Loucy (cell line): ENCODE measurements at regions not wholly inside any gene's neighbourhood (a gene's known extent, or its start where the extent isn't known, plus 50 kb on each side); places are given as distances from the start of the nearest gene placed in this dataset.
"Not testable (repeated sequence)": the region's sequence is repeated elsewhere in the genome, so short reads cannot be mapped to it uniquely, and the experiment has no call there.

ENCODE experiments used
- H2AFZ ChIP-seq: fragments of 200-600 bp; sonication (generic); 2 replicates; pipeline ENCODE4 v1.6.0; 2016; ENCODE audit warnings: antibody characterized with exemption, mild to moderate bottlenecking, low read length, moderate library complexity
- H3F3A ChIP-seq: fragments of 200-600 bp; 2 replicates; pipeline ENCODE4 v1.6.0; 2016; ENCODE audit warnings: antibody characterized with exemption, low read depth, mild to moderate bottlenecking
- H3K27me3 ChIP-seq: fragments of 200-600 bp; sonication (generic); 2 replicates; pipeline ENCODE4 v1.6.1; 2014; ENCODE audit warnings: low read length, mild to moderate bottlenecking; ENCODE audit not compliant: insufficient read depth, poor library complexity, severe bottlenecking
- H3K36me3 ChIP-seq: fragments of 200-600 bp; sonication (generic); 2 replicates; pipeline ENCODE4 v1.6.1; 2016; ENCODE audit warnings: low read length; ENCODE audit not compliant: insufficient read depth
- H3K4me1 ChIP-seq: fragments of 200-600 bp; sonication (generic); 2 replicates; pipeline ENCODE4 v1.5.1; 2014; ENCODE audit warnings: low read length, mild to moderate bottlenecking; ENCODE audit not compliant: insufficient read depth, poor library complexity, severe bottlenecking
- H3K4me2 ChIP-seq: fragments of 200-600 bp; sonication (generic); 2 replicates; pipeline ENCODE4 v1.6.0; 2014; ENCODE audit warnings: antibody characterized with exemption, low read length, low read depth, mild to moderate bottlenecking; ENCODE audit not compliant: poor library complexity, severe bottlenecking
- H3K4me3 ChIP-seq: fragments of 200-600 bp; sonication (generic); 2 replicates; pipeline ENCODE4 v1.5.1; 2014; ENCODE audit warnings: low read length, mild to moderate bottlenecking, mixed read lengths; ENCODE audit not compliant: poor library complexity, severe bottlenecking
- H3K79me2 ChIP-seq: fragments of 200-600 bp; sonication (generic); 2 replicates; pipeline ENCODE4 v1.6.1; 2014; ENCODE audit warnings: low read length; ENCODE audit not compliant: insufficient read depth
- H3K9ac ChIP-seq: fragments of 200-600 bp; sonication (generic); 2 replicates; pipeline ENCODE4 v1.6.0; 2014; ENCODE audit warnings: mild to moderate bottlenecking, low read depth, low read length, moderate library complexity; ENCODE audit not compliant: poor library complexity, severe bottlenecking
- H3K9me2 ChIP-seq: fragments of 200-600 bp; sonication (generic); replicated peaks from 2 replicates; pipeline ENCODE4 v1.6.1; 2016; ENCODE audit warnings: low read depth, low read length, mixed read lengths
- H3K9me3 ChIP-seq: fragments of 200-600 bp; sonication (generic); 2 replicates; pipeline ENCODE4 v1.6.1; 2014; ENCODE audit warnings: mild to moderate bottlenecking, antibody characterized with exemption, low read length, low read depth; ENCODE audit not compliant: insufficient read depth
- H4K20me1 ChIP-seq: fragments of 200-600 bp; sonication (generic); 2 replicates; pipeline ENCODE4 v1.6.0; 2014; ENCODE audit warnings: antibody characterized with exemption, low read length, mild to moderate bottlenecking; ENCODE audit not compliant: insufficient read depth, poor library complexity, severe bottlenecking
- CTCF ChIP-seq: fragments of 200-600 bp; sonication (generic); conservative IDR thresholded peaks from 2 replicates; pipeline ENCODE4 v1.5.1; 2014; ENCODE audit warnings: mild to moderate bottlenecking, antibody characterized with exemption, low read length
- EZH2phosphoT487 ChIP-seq: fragments of 200-600 bp; IDR thresholded peaks from 2 replicates; pipeline ENCODE4 v1.6.1; 2018; ENCODE audit warnings: antibody characterized with exemption, mild to moderate bottlenecking, moderate library complexity, borderline replicate concordance

GRCh38 chr3:24565656-24566055 is 71.0 kb upstream of the THRB start:
- Histone ChIP-seq H3K4me1 (no peaks in the 10 kb centered on the region), H3K9me2 (no peaks in the 10 kb centered on the region), H3K4me2 (no peak overlapping the region), H3K4me3 (no peak overlapping the region), H2AFZ (no peak overlapping the region), H3K9ac (no peak overlapping the region), H3F3A (no peaks in the 10 kb centered on the region), H4K20me1 (no peaks in the 10 kb centered on the region), H3K79me2 (no peaks in the 10 kb centered on the region), H3K36me3 (no peaks in the 10 kb centered on the region), H3K27me3 (no peaks in the 10 kb centered on the region), H3K9me3 (0 out of 2 replicates have a peak, but pooled peaks cover 6% of the 10 kb centered on the region)
- TF ChIP-seq CTCF (no peak), EZH2phosphoT487 (no peak)

GRCh38 chr3:24566927-24567326 is 72.3 kb upstream of the THRB start:
- no peak overlapping the region for H2AFZ ChIP-seq
- H3K4me3 ChIP-seq = no peak overlapping the region
- no peaks in the 10 kb centered on the region for H3K79me2 ChIP-seq
- TF ChIP-seq EZH2phosphoT487 (no peak), CTCF (no peak)
- H3K9ac ChIP-seq = no peak overlapping the region
- no peak overlapping the region for H3K4me2 ChIP-seq
- H3K4me1 ChIP-seq = no peaks in the 10 kb centered on the region
- H3K36me3 ChIP-seq = no peaks in the 10 kb centered on the region
- H3K9me2 ChIP-seq = no peaks in the 10 kb centered on the region
- no peaks in the 10 kb centered on the region for H4K20me1 ChIP-seq
- 0 out of 2 replicates have a peak, but pooled peaks cover 6% of the 10 kb centered on the region for H3K9me3 ChIP-seq
- no peaks in the 10 kb centered on the region for H3F3A ChIP-seq
- no peaks in the 10 kb centered on the region for H3K27me3 ChIP-seq

DNA sequence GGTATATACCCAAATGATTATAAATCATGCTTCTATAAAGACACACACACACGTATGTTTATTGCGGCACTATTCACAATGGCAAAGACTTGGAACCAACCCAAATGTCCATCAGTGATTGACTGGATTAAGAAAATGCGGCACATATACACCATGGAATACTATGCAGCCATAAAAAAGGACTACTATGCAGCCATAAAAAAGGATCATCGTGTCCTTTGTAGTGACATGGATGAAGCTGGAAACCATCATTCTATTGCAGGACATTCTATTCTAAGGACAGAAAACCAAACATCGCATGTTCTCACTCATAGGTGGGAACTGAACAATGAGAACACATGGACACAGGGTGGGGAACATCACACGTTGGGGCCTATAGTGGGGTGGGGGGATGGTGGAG is 77.8 kb upstream of the THRB start:
- not testable (repeated sequence) for H3K4me2 ChIP-seq, H3K79me2 ChIP-seq, H3K9ac ChIP-seq, H3K4me3 ChIP-seq, H3K4me1 ChIP-seq, H3F3A ChIP-seq, H3K36me3 ChIP-seq, H3K9me3 ChIP-seq, H3K9me2 ChIP-seq, H2AFZ ChIP-seq, H4K20me1 ChIP-seq, H3K27me3 ChIP-seq

- Histone ChIP-seq H3K9ac (no peak overlapping the region), H3K4me1 (no peaks in the 10 kb centered on the region), H3K79me2 (no peaks in the 10 kb centered on the region), H4K20me1 (no peaks in the 10 kb centered on the region), H3K9me3 (no peaks in the 10 kb centered on the region), H2AFZ (no peak overlapping the region), H3K36me3 (no peaks in the 10 kb centered on the region), H3F3A (no peaks in the 10 kb centered on the region), H3K27me3 (no peaks in the 10 kb centered on the region), H3K4me2 (no peak overlapping the region), H3K9me2 (no peaks in the 10 kb centered on the region), H3K4me3 (no peak overlapping the region)
- TF ChIP-seq CTCF (no peak), EZH2phosphoT487 (no peak)
Measured at GRCh38 chr3:24573576-24573975, 78.9 kb upstream of the THRB start.
